ENCODE measurements at regions not wholly inside any gene's neighbourhood (a gene's known extent, or its start where the extent isn't known, plus 50 kb on each side); places are given as distances from the start of the nearest gene placed in this dataset.

GRCh38 chr2:225113371-225114015 lies 71.2 kb upstream of the DOCK10 start:
- no peak for TF ChIP-seq CTCF (IDR thresholded peaks at IDR 0.05; ENCODE audit: low read depth, low read length, missing control alignments)
- in situ Hi-C loops (cut with HindIII; ENCODE audit: low sequenced_read_pairs) = loop anchor here (10.0 kb wide), 1 partner anchor 1541 kb away; no protein-coding TSS in a partner anchor
- no peak overlapping the region for H3K4me3 ChIP-seq (ENCODE audit: low read depth, low read length)
- no peak for DNase-seq (ENCODE audit: low read depth)

GRCh38 chr2:225112362-225113126 lies 70.3 kb upstream of the DOCK10 start:
- TF ChIP-seq CTCF (IDR thresholded peaks at IDR 0.05; ENCODE audit: low read depth, low read length, missing control alignments) = no peak
- in situ Hi-C loops (cut with HindIII; ENCODE audit: low sequenced_read_pairs) = loop anchor here (10.0 kb wide), 1 partner anchor 1542 kb away; no protein-coding TSS in a partner anchor
- H3K4me3 ChIP-seq (ENCODE audit: low read depth, low read length) = no peak overlapping the region
- DNase-seq (ENCODE audit: low read depth) = no peak

- no peak overlapping the region for H3K4me3 ChIP-seq (ENCODE audit: low read depth, low read length)
- in situ Hi-C loops (cut with HindIII; ENCODE audit: low sequenced_read_pairs) = no loop called here
- no peak for DNase-seq (ENCODE audit: low read depth)
- TF ChIP-seq CTCF (IDR thresholded peaks at IDR 0.05; ENCODE audit: low read depth, low read length, missing control alignments) = no peak
These were observed 66.5 kb upstream of the DOCK10 start for GRCh38 chr2:225108805-225109204.

GRCh38 chr2:225104971-225105370 lies 62.7 kb upstream of the DOCK10 start:
- H3K4me3 ChIP-seq (ENCODE audit: low read depth, low read length) = no peak overlapping the region
- in situ Hi-C loops (cut with HindIII; ENCODE audit: low sequenced_read_pairs) = no loop called here
- no peak for TF ChIP-seq CTCF (IDR thresholded peaks at IDR 0.05; ENCODE audit: low read depth, low read length, missing control alignments)
- no peak for DNase-seq (ENCODE audit: low read depth)

- DNase-seq (ENCODE audit: low read depth) = no peak
- H3K4me3 ChIP-seq (ENCODE audit: low read depth, low read length) = no peak overlapping the region
- in situ Hi-C loops (cut with HindIII; ENCODE audit: low sequenced_read_pairs) = no loop called here
- no peak for TF ChIP-seq CTCF (IDR thresholded peaks at IDR 0.05; ENCODE audit: low read depth, low read length, missing control alignments)
These were observed 62.1 kb upstream of the DOCK10 start for GRCh38 chr2:225104321-225104720.

GRCh38 chr2:225103737-225104141 lies 61.5 kb upstream of the DOCK10 start:
- no peak overlapping the region for H3K4me3 ChIP-seq (ENCODE audit: low read depth, low read length)
- DNase-seq (ENCODE audit: low read depth) = no peak
- no peak for TF ChIP-seq CTCF (IDR thresholded peaks at IDR 0.05; ENCODE audit: low read depth, low read length, missing control alignments)
- in situ Hi-C loops (cut with HindIII; ENCODE audit: low sequenced_read_pairs) = no loop called here

Measured in astrocyte of the cerebellum (primary cell).